Suprapubic skin (tissue), 4 donors: ENCODE measurements at regions not wholly inside any gene's neighbourhood (a gene's known extent, or its start where the extent isn't known, plus 50 kb on each side); places are given as distances from the start of the nearest gene placed in this dataset.

Experiments
- DNase-seq, 2 donors: peaks; one replicate each; pipeline ENCODE4 v3.0.0-alpha.2; 2019; ENCODE audit warnings: low spot score in 2 of 2
- H3K27ac ChIP-seq: fragments of 200-600 bp; sonication (generic); one replicate; pipeline ENCODE4 v1.5.1; 2019
- H3K27me3 ChIP-seq: fragments of 200-600 bp; sonication (generic); one replicate; pipeline ENCODE4 v1.5.1; 2019
- H3K36me3 ChIP-seq: fragments of 200-600 bp; sonication (generic); one replicate; pipeline ENCODE4 v1.5.1; 2019
- H3K4me1 ChIP-seq: fragments of 200-600 bp; sonication (generic); one replicate; pipeline ENCODE4 v1.5.1; 2019
- H3K4me3 ChIP-seq: fragments of 200-600 bp; sonication (generic); one replicate; pipeline ENCODE4 v1.5.1; 2019; ENCODE audit warnings: mild to moderate bottlenecking
- H3K9me3 ChIP-seq: fragments of 200-600 bp; sonication (generic); one replicate; pipeline ENCODE4 v1.5.1; 2019
- EP300 ChIP-seq: sonication (generic); formaldehyde crosslinking; IDR thresholded peaks from one replicate; pipeline ENCODE4 v1.6.1; 2017; ENCODE audit warnings: antibody characterized with exemption
- POLR2A ChIP-seq, 2 donors: fragments of 450-650 bp; IDR thresholded peaks; one replicate each; pipeline ENCODE4 v1.6.1; 2017; ENCODE audit warnings: antibody characterized with exemption in 2 of 2, mild to moderate bottlenecking in 2 of 2, moderate library complexity in 2 of 2
- POLR2AphosphoS5 ChIP-seq, 3 donors: sonication (generic); formaldehyde crosslinking; IDR thresholded peaks; one replicate each; pipeline ENCODE4 v1.6.1; 2017; ENCODE audit warnings: antibody characterized with exemption in 3 of 3
- WGBS: methylation state at CpG from one replicate; pipeline ENCODE4 v1.1.5; 2018; 5-methylcytosine and 5-hydroxymethylcytosine counted together
- TF ChIP-seq, protein P1 (sequence below), 2 donors: fragments of 200-600 bp in 1 of 2; fragments of 450-650 bp in 1 of 2; sonication (generic) in 1 of 2; IDR thresholded peaks; one replicate each; pipeline ENCODE4 v1.5.1; 2016 to 2019; ENCODE audit warnings: antibody characterized with exemption in 2 of 2, mild to moderate bottlenecking in 1 of 2, moderate library complexity in 1 of 2

GRCh38 chr17:79520167-79521165 lies 90.4 kb downstream of the RBFOX3 start:
- Histone ChIP-seq H3K27me3 (peaks cover 88% of the 10 kb centered on the region), H3K9me3 (no peaks in the 10 kb centered on the region), H3K4me1 (peaks cover 2% of the 10 kb centered on the region), H3K27ac (no peak overlapping the region), H3K4me3 (no peak overlapping the region), H3K36me3 (no peaks in the 10 kb centered on the region)
- 36% methylated on average over 7 of the region's 39 CpGs for WGBS
- no peak for DNase-seq
- TF ChIP-seq, protein P1, sequence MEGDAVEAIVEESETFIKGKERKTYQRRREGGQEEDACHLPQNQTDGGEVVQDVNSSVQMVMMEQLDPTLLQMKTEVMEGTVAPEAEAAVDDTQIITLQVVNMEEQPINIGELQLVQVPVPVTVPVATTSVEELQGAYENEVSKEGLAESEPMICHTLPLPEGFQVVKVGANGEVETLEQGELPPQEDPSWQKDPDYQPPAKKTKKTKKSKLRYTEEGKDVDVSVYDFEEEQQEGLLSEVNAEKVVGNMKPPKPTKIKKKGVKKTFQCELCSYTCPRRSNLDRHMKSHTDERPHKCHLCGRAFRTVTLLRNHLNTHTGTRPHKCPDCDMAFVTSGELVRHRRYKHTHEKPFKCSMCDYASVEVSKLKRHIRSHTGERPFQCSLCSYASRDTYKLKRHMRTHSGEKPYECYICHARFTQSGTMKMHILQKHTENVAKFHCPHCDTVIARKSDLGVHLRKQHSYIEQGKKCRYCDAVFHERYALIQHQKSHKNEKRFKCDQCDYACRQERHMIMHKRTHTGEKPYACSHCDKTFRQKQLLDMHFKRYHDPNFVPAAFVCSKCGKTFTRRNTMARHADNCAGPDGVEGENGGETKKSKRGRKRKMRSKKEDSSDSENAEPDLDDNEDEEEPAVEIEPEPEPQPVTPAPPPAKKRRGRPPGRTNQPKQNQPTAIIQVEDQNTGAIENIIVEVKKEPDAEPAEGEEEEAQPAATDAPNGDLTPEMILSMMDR (IDR thresholded peaks at IDR 0.05): no peak
- TF ChIP-seq EP300 (no peak), POLR2AphosphoS5 (IDR thresholded peaks at IDR 0.05) (no peak), POLR2A (IDR thresholded peaks at IDR 0.05) (no peak)

DNA sequence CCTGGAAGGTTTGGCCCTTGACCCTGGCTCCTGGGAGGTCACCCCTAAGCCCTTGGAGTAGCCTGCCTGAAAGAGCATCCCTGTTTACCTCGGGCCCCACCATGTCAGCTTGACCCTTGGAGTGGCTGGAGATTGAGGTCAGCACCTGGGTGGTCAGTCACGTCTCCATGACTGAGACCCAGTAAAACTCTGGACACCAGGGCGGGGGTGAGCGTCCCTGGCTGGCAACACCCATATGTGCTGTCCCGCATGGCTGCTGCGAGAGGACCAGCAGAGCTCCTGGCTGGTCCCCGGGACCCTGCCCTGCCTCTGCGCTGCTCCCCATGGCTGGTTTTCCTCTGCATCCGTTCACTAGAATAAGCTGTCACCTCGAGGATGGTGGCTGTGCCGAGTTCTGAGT lies 91.2 kb downstream of the RBFOX3 start:
- TF ChIP-seq POLR2A (IDR thresholded peaks at IDR 0.05) (no peak), POLR2AphosphoS5 (IDR thresholded peaks at IDR 0.05) (no peak), EP300 (no peak)
- TF ChIP-seq, protein P1 (IDR thresholded peaks at IDR 0.05): no peak
- H3K27me3 ChIP-seq: peaks cover 88% of the 10 kb centered on the region
- H3K9me3 ChIP-seq: no peaks in the 10 kb centered on the region
- H3K4me1 ChIP-seq: peaks cover 2% of the 10 kb centered on the region
- no peak for DNase-seq
- H3K4me3 ChIP-seq: no peak overlapping the region
- no peak overlapping the region for H3K27ac ChIP-seq
- 83% methylated on average over 1 of the region's 11 CpGs for whole genome bisulfite sequencing
- no peaks in the 10 kb centered on the region for H3K36me3 ChIP-seq

DNA sequence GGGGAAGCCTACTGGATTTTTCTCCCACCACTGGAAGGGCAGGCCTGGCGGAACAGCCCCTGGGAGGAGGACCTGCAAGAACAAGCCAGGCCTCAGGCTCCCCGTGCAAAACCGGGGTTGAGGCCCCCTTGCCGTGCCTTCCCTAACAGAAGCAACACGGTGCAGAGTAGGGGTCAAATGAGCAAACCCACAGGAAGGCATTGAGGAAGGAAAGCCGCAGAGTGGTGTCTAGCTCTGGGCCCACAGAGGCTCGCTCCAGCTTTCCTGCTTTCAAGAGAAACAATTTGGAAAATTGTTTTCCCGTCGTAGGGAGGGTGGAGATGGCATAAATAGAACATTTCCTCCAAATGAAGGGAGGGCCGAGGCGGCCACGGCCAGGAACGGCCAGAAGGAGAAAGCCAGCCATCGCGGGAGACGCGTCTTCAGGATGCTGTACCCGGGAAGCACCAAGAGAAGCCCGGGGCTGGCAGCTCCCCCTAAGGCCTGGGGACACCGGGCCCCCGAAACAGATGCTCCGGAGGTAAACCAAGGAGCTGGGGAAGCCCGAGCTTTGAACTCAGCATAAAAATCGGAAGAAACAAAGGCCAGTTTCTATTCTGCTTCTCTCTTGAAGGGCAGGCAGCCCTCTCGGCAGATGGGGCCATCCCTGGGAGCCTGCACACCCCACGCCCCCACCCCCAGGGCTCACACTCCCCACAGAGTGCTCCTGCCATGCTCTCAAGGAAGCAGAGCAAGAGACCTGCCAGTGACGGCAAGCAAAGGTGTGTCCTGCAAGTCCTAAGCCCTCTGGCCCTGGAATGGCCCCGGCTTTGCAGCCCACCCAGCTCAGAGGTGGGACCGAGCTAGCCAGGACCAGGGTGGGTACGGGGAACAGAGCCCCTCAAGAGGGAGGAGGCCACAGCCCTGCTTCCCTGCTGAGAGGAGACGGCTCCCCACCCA lies 92.0 kb downstream of the RBFOX3 start:
- H3K27me3 ChIP-seq: peaks cover 86% of the 10 kb centered on the region
- H3K4me1 ChIP-seq: peaks cover 2% of the 10 kb centered on the region
- H3K27ac ChIP-seq: no peak overlapping the region
- no peaks in the 10 kb centered on the region for H3K36me3 ChIP-seq
- DNase-seq: no peak
- H3K4me3 ChIP-seq: no peak overlapping the region
- TF ChIP-seq, protein P1 (IDR thresholded peaks at IDR 0.05): no peak
- TF ChIP-seq POLR2A (IDR thresholded peaks at IDR 0.05) (no peak), EP300 (no peak)
- no peaks in the 10 kb centered on the region for H3K9me3 ChIP-seq
- 57% methylated on average over 28 of the region's 31 CpGs for WGBS

- no peak for DNase-seq
- Histone ChIP-seq H3K4me1 (peaks cover 2% of the 10 kb centered on the region), H3K27ac (no peak overlapping the region), H3K36me3 (no peaks in the 10 kb centered on the region), H3K4me3 (no peak overlapping the region), H3K9me3 (no peaks in the 10 kb centered on the region), H3K27me3 (peaks cover 83% of the 10 kb centered on the region)
- 62% methylated on average over 24 of the region's 24 CpGs for WGBS
- no peak for TF ChIP-seq POLR2AphosphoS5 (IDR thresholded peaks at IDR 0.05)
Observed at GRCh38 chr17:79517827-79518584, 92.8 kb downstream of the RBFOX3 start.
